SU-DHL-6 (cell line): ENCODE measurements at regions not wholly inside any gene's neighbourhood (a gene's known extent, or its start where the extent isn't known, plus 50 kb on each side); places are given as distances from the start of the nearest gene placed in this dataset.
"Not testable (repeated sequence)": the region's sequence is repeated elsewhere in the genome, so short reads cannot be mapped to it uniquely, and the experiment has no call there.

Experiments
- EZH2phosphoT487 ChIP-seq: fragments of 200-600 bp; sonication (generic), shearing (Covaris generic); conservative IDR thresholded peaks from 2 replicates; pipeline ENCODE4 v1.6.1; 2018; ENCODE audit warnings: mild to moderate bottlenecking, antibody characterized with exemption, low read length, moderate library complexity, mixed read lengths
- TF ChIP-seq, protein P1 (sequence below): fragments of 200-600 bp; sonication (generic); IDR thresholded peaks from one replicate; pipeline ENCODE4 v1.5.1; 2017; ENCODE audit warnings: antibody characterized with exemption, mild to moderate bottlenecking, low read length, moderate library complexity; ENCODE audit not compliant: insufficient read depth, poor library complexity, severe bottlenecking

DNA sequence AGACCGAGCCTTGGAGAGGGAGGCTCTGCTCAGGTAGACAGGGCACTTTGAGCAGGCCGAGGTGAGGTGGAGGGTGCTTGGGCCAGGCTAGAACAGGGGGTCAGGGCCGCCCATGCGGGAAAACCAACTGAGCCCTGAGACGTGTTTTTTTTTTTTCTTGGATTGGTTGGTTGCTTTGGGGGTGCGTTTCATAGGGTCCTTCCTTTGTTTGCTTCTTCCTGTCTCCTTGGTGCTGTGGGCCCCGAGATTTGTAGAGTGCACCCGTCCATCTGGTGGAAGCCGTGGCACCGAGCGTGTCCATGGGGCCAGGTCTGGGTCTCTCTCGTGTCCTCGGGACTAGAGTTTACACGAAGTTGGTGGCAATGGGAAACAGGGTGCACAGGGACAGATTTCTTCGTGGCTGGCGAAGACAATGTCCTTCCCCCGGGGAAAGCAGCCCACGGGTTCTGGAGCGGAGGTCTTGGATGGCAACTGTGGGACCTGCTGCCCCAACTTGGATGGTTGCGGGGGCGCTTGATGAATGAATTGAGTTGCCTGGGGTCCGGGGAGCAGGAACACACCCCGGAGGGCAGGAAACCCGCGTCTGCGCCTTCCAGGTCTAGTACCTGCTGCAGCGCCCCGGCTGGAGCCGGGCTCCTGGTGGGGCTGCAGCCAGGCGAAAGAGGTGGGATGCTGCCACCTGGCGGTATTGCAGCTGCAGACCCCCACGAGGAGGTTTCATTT, 4242.7 kb upstream of the OR11H1 start:
- TF ChIP-seq, protein P1, sequence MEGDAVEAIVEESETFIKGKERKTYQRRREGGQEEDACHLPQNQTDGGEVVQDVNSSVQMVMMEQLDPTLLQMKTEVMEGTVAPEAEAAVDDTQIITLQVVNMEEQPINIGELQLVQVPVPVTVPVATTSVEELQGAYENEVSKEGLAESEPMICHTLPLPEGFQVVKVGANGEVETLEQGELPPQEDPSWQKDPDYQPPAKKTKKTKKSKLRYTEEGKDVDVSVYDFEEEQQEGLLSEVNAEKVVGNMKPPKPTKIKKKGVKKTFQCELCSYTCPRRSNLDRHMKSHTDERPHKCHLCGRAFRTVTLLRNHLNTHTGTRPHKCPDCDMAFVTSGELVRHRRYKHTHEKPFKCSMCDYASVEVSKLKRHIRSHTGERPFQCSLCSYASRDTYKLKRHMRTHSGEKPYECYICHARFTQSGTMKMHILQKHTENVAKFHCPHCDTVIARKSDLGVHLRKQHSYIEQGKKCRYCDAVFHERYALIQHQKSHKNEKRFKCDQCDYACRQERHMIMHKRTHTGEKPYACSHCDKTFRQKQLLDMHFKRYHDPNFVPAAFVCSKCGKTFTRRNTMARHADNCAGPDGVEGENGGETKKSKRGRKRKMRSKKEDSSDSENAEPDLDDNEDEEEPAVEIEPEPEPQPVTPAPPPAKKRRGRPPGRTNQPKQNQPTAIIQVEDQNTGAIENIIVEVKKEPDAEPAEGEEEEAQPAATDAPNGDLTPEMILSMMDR, result peak; percentile 33
- TF ChIP-seq EZH2phosphoT487, result not testable (repeated sequence)
